ENCODE measurements at regions not wholly inside any gene's neighbourhood (a gene's known extent, or its start where the extent isn't known, plus 50 kb on each side); places are given as distances from the start of the nearest gene placed in this dataset.

DNA sequence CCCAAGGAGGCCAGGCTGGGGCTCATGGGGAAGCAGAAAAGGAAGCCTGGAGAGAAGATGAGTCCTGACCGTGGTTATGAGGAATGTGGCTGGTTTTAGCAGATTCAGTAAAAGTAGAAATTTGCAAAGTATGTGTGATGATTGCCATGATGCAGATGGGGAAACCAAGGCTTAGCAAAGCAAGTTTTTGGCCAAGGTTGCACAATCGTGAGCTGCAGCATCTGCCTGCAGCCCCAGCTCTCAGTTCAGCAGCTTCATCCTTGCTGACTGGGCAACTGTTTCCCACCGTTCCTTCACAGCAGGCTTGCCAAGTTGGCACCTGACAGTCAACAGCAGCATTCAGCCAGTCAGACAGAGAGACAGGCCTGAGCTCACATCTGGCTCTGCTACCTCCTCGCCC, 656.7 kb downstream of the MED13L start:
- no peak for TF ChIP-seq POLR2A (IDR thresholded peaks at IDR 0.05)
- no peak for TF ChIP-seq CTCF (IDR thresholded peaks at IDR 0.05)
- no peak for TF ChIP-seq EP300 (IDR thresholded peaks at IDR 0.05)
- no peak for TF ChIP-seq POLR2AphosphoS5 (IDR thresholded peaks at IDR 0.05)

All from upper lobe of left lung (tissue), 4 donors.